CD14-positive monocyte (primary cell): ENCODE measurements at regions not wholly inside any gene's neighbourhood (a gene's known extent, or its start where the extent isn't known, plus 50 kb on each side); places are given as distances from the start of the nearest gene placed in this dataset.

Experiments
- DNase-seq, 3 donors: peaks; one replicate each; pipeline ENCODE4 v3.0.0-alpha.2; 2011 to 2022
- H2AFZ ChIP-seq: 2 replicates; pipeline ENCODE4 v1.6.0; 2012; ENCODE audit warnings: mild to moderate bottlenecking, low read depth, low read length, inconsistent platforms; ENCODE audit not compliant: insufficient read depth, poor library complexity, severe bottlenecking
- H3K27ac ChIP-seq, 2 donors: 1 replicate in 1 of 2; 2 replicates in 1 of 2; pipeline ENCODE4 v1.5.1; 2012 to 2013; ENCODE audit warnings: low read length in 2 of 2, control low read depth in 1 of 2, inconsistent platforms in 1 of 2, low read depth in 1 of 2, mild to moderate bottlenecking in 1 of 2
- H3K27me3 ChIP-seq, 2 donors: one replicate each; pipeline versions ENCODE4 v1.6.0 to v1.6.1; 2011 to 2013; ENCODE audit warnings: low read length in 2 of 2; ENCODE audit not compliant: control insufficient read depth in 2 of 2, insufficient read depth in 2 of 2
- H3K36me3 ChIP-seq, 2 donors: replicated peaks in 1 of 2; 1 replicate in 1 of 2; 2 replicates in 1 of 2; pipeline versions ENCODE4 v1.5.1 to v1.6.1; 2012 to 2013; ENCODE audit warnings: low read length in 2 of 2, control low read depth in 1 of 2, inconsistent platforms in 1 of 2, mild to moderate bottlenecking in 1 of 2; ENCODE audit not compliant: insufficient read depth in 2 of 2, control insufficient read depth in 1 of 2
- H3K4me1 ChIP-seq, 2 donors: 1 replicate in 1 of 2; 2 replicates in 1 of 2; pipeline versions ENCODE4 v1.5.1 to v1.6.1; 2012 to 2013; ENCODE audit warnings: low read length in 2 of 2, control low read depth in 1 of 2, inconsistent platforms in 1 of 2, mild to moderate bottlenecking in 1 of 2, moderate library complexity in 1 of 2; ENCODE audit not compliant: insufficient read depth in 2 of 2, control insufficient read depth in 1 of 2
- H3K4me2 ChIP-seq: replicated peaks from 2 replicates; pipeline ENCODE3; 2012; ENCODE audit warnings: low read length, moderate library complexity, mild to moderate bottlenecking; ENCODE audit not compliant: poor library complexity, severe bottlenecking; ENCODE audit errors: extremely low read depth
- H3K4me3 ChIP-seq, 3 experiments: fragments of 200-600 bp in 1 of 3; sonication (generic) in 1 of 3; replicated peaks in 1 of 3; 1 replicate in 2 of 3; 2 replicates in 1 of 3; pipeline ENCODE4 v1.5.1; 2011 to 2013; ENCODE audit warnings: low read length in 3 of 3, mild to moderate bottlenecking in 3 of 3, control low read depth in 2 of 3, low read depth in 2 of 3, inconsistent platforms in 1 of 3, moderate library complexity in 1 of 3
- H3K79me2 ChIP-seq: 2 replicates; pipeline ENCODE4 v1.6.0; 2012; ENCODE audit warnings: mild to moderate bottlenecking, control low read depth, inconsistent platforms, low read length, moderate library complexity; ENCODE audit not compliant: insufficient read depth
- H3K9ac ChIP-seq: 2 replicates; pipeline ENCODE4 v1.6.0; 2017; ENCODE audit warnings: low read length, mild to moderate bottlenecking; ENCODE audit not compliant: insufficient read depth, poor library complexity, severe bottlenecking
- H3K9me3 ChIP-seq, 2 donors: replicated peaks in 1 of 2; 1 replicate in 1 of 2; 2 replicates in 1 of 2; pipeline versions ENCODE4 v1.5.1 to v1.6.1; 2012 to 2013; ENCODE audit warnings: low read length in 2 of 2, control low read depth in 1 of 2; ENCODE audit not compliant: control insufficient read depth in 1 of 2, insufficient read depth in 1 of 2
- H4K20me1 ChIP-seq: 2 replicates; pipeline ENCODE4 v1.6.0; 2012; ENCODE audit warnings: mild to moderate bottlenecking, low read length, control low read depth, moderate library complexity; ENCODE audit not compliant: insufficient read depth
- H3K27ac Mint-ChIP-seq, 7 donors: one replicate each; pipeline ENCODE4 v1.8.0; 2020; ENCODE audit warnings: mild to moderate bottlenecking in 7 of 7, mixed read lengths in 7 of 7, moderate library complexity in 6 of 7, inconsistent platforms in 2 of 7
- H3K27me3 Mint-ChIP-seq, 3 donors: one replicate each; pipeline ENCODE4 v1.8.0; 2021 to 2022; ENCODE audit warnings: low read depth in 3 of 3, mild to moderate bottlenecking in 3 of 3, mixed read lengths in 3 of 3, moderate library complexity in 3 of 3, inconsistent platforms in 1 of 3
- H3K36me3 Mint-ChIP-seq, 2 donors: one replicate each; pipeline ENCODE4 v1.8.0; 2020; ENCODE audit warnings: mixed read lengths in 2 of 2, inconsistent platforms in 1 of 2, mild to moderate bottlenecking in 1 of 2
- H3K4me1 Mint-ChIP-seq: one replicate; pipeline ENCODE4 v1.8.0; 2020; ENCODE audit warnings: mild to moderate bottlenecking, mixed read lengths
- H3K4me3 Mint-ChIP-seq, 2 donors: one replicate each; pipeline ENCODE4 v1.8.0; 2020; ENCODE audit warnings: mild to moderate bottlenecking in 2 of 2, mixed read lengths in 2 of 2, moderate library complexity in 1 of 2
- H3K9me3 Mint-ChIP-seq, 7 donors: one replicate each; pipeline ENCODE4 v1.8.0; 2020 to 2022; ENCODE audit warnings: mixed read lengths in 7 of 7, mild to moderate bottlenecking in 6 of 7, moderate library complexity in 6 of 7, inconsistent platforms in 2 of 7
- WGBS: methylation state at CpG from one replicate; pipeline ENCODE4 v1.1.5; 2013; ENCODE audit warnings: missing lambda C conversion rate; ENCODE audit not compliant: insufficient coverage; 5-methylcytosine and 5-hydroxymethylcytosine counted together
- intact Hi-C, 2 donors: fragments of 100-400 bp; cut with micrococcal nuclease; formaldehyde crosslinking; loops; one replicate each; pipeline versions ENCODE4 v1.15.0 to v1.15.1; 2023
- TF ChIP-seq, protein P1 (sequence below): fragments of 200-600 bp; IDR thresholded peaks from one replicate; pipeline ENCODE4 v1.8.0; 2022; ENCODE audit warnings: antibody characterized with exemption, mild to moderate bottlenecking

DNA sequence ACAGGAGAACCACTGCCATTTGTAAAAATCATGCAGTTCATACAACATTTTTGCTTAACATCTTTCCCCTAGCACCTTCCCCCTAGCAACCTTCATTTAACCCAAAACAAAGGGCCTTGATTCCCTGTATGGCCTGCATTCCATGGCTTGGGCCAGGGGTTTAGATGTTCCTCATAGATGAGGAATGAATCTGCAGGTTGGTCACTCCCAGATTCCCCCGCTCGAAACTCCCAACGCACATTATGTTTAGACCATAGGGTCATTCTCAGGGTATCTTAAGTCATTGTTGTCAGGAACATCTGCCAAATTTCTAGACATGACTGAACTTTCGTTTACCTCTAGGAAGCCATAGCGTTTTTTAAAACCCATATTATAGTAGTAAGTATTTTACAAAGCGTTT lies 282.2 kb upstream of the VLDLR start:
- intact Hi-C loops, result no loop called here
- H3K9me3 ChIP-seq, result no peaks in the 10 kb centered on the region
- H3K27ac Mint-ChIP-seq, result no peak overlapping the region

GRCh38 chr9:2340046-2340760 lies 281.4 kb upstream of the VLDLR start:
- Mint-ChIP-seq H3K4me3 (no peak overlapping the region), H3K27ac (no peak overlapping the region), H3K9me3 (peaks cover 0 to 8% (median under 1%) of the 10 kb centered on the region in 7 donors), H3K27me3 (peaks cover 0 to 5% (median 1%) of the 10 kb centered on the region in 3 donors), H3K4me1 (no peaks in the 10 kb centered on the region), H3K36me3 (no peaks in the 10 kb centered on the region)
- WGBS, result no CpG with 5 or more reads among the region's 2 CpGs
- no peak overlapping the region for H3K4me3 ChIP-seq
- H3K36me3 ChIP-seq, result no peaks in the 10 kb centered on the region
- no peak overlapping the region for H2AFZ ChIP-seq
- H3K27ac ChIP-seq, result no peak overlapping the region
- H3K9me3 ChIP-seq, result no peaks in the 10 kb centered on the region
- H3K4me2 ChIP-seq, result no peak overlapping the region
- DNase-seq, result no peak
- intact Hi-C loops, result no loop called here
- H3K27me3 ChIP-seq, result no peaks in the 10 kb centered on the region
- H4K20me1 ChIP-seq, result no peaks in the 10 kb centered on the region
- TF ChIP-seq, protein P1, sequence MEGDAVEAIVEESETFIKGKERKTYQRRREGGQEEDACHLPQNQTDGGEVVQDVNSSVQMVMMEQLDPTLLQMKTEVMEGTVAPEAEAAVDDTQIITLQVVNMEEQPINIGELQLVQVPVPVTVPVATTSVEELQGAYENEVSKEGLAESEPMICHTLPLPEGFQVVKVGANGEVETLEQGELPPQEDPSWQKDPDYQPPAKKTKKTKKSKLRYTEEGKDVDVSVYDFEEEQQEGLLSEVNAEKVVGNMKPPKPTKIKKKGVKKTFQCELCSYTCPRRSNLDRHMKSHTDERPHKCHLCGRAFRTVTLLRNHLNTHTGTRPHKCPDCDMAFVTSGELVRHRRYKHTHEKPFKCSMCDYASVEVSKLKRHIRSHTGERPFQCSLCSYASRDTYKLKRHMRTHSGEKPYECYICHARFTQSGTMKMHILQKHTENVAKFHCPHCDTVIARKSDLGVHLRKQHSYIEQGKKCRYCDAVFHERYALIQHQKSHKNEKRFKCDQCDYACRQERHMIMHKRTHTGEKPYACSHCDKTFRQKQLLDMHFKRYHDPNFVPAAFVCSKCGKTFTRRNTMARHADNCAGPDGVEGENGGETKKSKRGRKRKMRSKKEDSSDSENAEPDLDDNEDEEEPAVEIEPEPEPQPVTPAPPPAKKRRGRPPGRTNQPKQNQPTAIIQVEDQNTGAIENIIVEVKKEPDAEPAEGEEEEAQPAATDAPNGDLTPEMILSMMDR, result no peak
- H3K4me1 ChIP-seq, result no peaks in the 10 kb centered on the region
- no peak overlapping the region for H3K9ac ChIP-seq
- H3K79me2 ChIP-seq, result no peaks in the 10 kb centered on the region

More for the DNA sequence above, 282.2 kb upstream of the VLDLR start:
- Histone ChIP-seq H3K27ac (no peak overlapping the region), H2AFZ (no peak overlapping the region), H3K4me3 (no peak overlapping the region), H3K9ac (no peak overlapping the region), H3K79me2 (no peaks in the 10 kb centered on the region), H3K4me2 (no peak overlapping the region), H3K4me1 (no peaks in the 10 kb centered on the region), H4K20me1 (no peaks in the 10 kb centered on the region), H3K36me3 (no peaks in the 10 kb centered on the region), H3K27me3 (no peaks in the 10 kb centered on the region)
- peaks cover 0 to 8% (median 1%) of the 10 kb centered on the region in 7 donors for H3K9me3 Mint-ChIP-seq
- H3K4me3 Mint-ChIP-seq, result no peak overlapping the region
- TF ChIP-seq, protein P1, result no peak
- H3K4me1 Mint-ChIP-seq, result no peaks in the 10 kb centered on the region
- no peak for DNase-seq
- WGBS, result 100% methylated on average over 3 of the region's 6 CpGs
- no peaks in the 10 kb centered on the region for H3K36me3 Mint-ChIP-seq
- H3K27me3 Mint-ChIP-seq, result peaks cover 0 to 5% (median 1%) of the 10 kb centered on the region in 3 donors
